ENCODE measurements at regions not wholly inside any gene's neighbourhood (a gene's known extent, or its start where the extent isn't known, plus 50 kb on each side); places are given as distances from the start of the nearest gene placed in this dataset.
"Not testable (repeated sequence)": the region's sequence is repeated elsewhere in the genome, so short reads cannot be mapped to it uniquely, and the experiment has no call there.

DNA sequence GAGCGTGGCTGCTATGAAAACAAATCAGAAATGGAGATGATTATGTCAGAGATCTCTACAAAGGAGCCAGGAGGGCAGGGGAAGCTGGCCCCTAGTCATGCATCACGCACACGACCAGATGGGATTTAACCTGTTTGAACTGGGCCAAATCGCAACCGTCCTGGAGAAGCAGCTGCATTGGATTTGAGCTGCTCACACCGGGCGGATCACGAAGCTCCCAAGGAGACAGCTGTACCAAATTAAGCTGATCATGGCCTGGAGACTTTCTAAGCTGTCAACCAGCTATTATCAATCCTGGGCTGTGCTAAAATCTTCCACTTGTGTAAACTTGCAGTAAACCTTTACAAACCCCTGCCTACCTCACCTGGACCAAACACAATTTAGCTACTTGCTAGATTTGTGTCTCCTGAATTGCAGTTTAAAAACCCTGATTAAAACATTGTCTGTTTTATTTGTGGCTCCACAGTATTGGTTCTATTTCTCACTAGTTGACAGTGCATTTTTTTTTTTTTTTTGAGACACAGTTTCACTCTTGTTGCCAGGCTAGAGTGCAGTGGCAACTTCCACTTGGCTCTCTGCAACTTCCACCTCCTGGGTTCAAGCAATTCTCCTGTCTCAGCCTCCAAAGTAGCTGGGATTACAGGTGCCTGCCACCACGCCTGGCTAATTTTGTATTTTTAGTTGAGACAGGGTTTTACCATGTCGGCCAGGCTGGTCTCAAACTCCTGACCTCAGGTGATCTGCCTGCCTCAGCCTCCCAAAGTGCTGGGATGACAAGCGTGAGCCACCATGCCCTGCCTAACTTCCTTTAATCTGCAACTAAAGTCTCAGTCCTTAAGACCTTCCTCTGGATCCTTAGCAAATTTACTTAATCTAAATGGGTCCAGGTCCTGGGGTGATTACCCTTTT, 98.3 kb upstream of the GRIN2A start:
- 0 to 81% (median 76%) methylated on average over 1 to 7 of the region's 11 CpGs; no CpG with 5 or more reads in 2 of the 10 experiments for WGBS, 10 experiments

DNA sequence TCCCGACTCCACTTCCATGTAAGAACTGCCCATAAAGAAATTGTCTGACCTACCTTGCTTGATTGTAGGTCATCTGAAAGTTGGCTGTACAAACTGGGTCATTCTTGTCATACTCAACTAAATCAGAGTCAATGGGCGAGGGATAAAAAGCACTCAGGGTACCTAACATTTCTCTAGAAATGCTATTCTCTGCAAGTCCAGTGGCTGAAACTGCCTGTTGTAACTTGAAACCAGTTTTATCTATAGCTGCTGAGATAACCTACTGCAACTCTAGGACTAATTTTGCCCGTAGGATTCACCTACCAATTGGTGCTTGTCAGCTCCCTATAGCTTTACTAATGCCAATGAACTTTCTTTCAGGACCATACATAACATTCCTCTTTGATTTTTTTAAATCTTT, 100.1 kb upstream of the GRIN2A start:
- in situ Hi-C loops (cut with MboI; ENCODE audit: low pct_unique_long_range_greater_than_20kb in 2 of 9, low sequenced_read_pairs in 9 of 9, unreplicated experiment in 9 of 9), result no loop called here
- no peak overlapping the region for H3K27ac ChIP-seq
- H3K4me3 ChIP-seq, result no peak overlapping the region
- H3K4me1 ChIP-seq (replicated peaks in 1 of 2), result no peaks in the 10 kb centered on the region
- WGBS, 10 experiments, result 0 to 100% (median 77%) methylated on average over 1 to 3 of the region's 3 CpGs; no CpG with 5 or more reads in 2 of the 10 experiments
- no peak for ATAC-seq (replicated peaks in 6 of 8)

More for the DNA sequence above, 98.3 kb upstream of the GRIN2A start:
- in situ Hi-C loops (cut with MboI; ENCODE audit: low pct_unique_long_range_greater_than_20kb in 2 of 9, low sequenced_read_pairs in 9 of 9, unreplicated experiment in 9 of 9), result no loop called here
- H3K4me1 ChIP-seq (replicated peaks in 1 of 2), result no peaks in the 10 kb centered on the region
- no peak overlapping the region for H3K4me3 ChIP-seq
- no peak overlapping the region for H3K27ac ChIP-seq
- ATAC-seq (replicated peaks in 6 of 8), result peak in 2 of 8 experiments; percentile 30 to 47

DNA sequence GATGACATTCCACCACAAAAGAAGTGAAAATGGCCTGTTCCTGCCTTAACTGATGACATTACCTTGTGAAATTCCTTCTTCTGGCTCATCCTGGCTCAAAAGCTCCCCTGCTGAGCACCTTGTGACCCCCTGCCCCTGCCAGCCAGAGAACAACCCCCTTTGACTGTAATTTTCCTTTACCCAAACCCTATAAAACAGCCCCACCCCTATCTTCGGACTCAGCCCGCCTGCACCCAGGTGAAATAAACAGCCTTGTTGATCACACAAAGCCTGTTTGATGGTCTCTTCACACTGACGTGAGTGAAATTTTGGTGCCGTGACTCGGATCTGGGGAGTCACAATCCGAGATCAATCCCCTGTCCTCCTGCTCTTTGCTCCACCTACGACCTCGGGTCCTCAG, 101.0 kb upstream of the GRIN2A start:
- H3K4me3 ChIP-seq; ATAC-seq (replicated peaks in 6 of 8); H3K27ac ChIP-seq; H3K4me1 ChIP-seq (replicated peaks in 1 of 2); in situ Hi-C loops (cut with MboI; ENCODE audit: low pct_unique_long_range_greater_than_20kb in 2 of 9, low sequenced_read_pairs in 9 of 9, unreplicated experiment in 9 of 9): not testable (repeated sequence)
- 0 to 95% (median 55%) methylated on average over 2 to 7 of the region's 8 CpGs; no CpG with 5 or more reads in 2 of the 10 experiments for WGBS, 10 experiments

DNA sequence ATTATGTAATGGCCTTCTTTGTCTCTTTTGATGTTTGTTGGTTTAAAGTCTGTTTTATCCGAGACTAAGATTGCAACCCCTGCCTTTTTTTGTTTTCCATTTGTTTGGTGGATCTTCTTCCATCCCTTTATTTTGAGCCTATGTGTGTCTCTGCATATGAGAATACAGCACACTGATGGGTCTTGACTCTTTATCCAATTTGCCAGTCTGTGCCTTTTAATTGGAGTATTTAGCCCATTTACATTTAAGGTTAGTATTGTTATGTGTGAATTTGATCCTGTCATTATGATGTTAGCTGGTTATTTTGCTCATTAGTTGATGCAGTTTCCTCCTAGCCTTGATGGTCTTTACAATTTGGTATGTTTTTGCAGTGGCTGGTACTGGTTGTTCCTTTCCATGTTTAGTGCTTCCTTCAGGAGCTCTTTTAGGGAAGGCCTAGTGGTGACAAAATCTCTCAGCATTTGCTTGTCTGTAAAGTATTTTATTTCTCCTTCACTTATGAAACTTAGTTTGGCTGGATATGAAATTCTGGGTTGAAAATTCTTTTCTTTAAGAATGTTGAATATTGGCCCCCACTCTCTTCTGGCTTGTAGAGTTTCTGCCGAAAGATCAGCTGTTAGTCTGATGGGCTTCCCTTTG, 95.3 kb upstream of the ATF7IP2 start:
- in situ Hi-C loops (cut with MboI; ENCODE audit: low pct_unique_long_range_greater_than_20kb in 2 of 9, low sequenced_read_pairs in 9 of 9, unreplicated experiment in 9 of 9); H3K4me1 ChIP-seq (replicated peaks in 1 of 2); ATAC-seq (replicated peaks in 6 of 8); H3K4me3 ChIP-seq; H3K27ac ChIP-seq: not testable (repeated sequence)
- WGBS, 10 experiments, result 20% methylated on average over 1 of the region's 2 CpGs; no CpG with 5 or more reads in 9 of the 10 experiments

DNA sequence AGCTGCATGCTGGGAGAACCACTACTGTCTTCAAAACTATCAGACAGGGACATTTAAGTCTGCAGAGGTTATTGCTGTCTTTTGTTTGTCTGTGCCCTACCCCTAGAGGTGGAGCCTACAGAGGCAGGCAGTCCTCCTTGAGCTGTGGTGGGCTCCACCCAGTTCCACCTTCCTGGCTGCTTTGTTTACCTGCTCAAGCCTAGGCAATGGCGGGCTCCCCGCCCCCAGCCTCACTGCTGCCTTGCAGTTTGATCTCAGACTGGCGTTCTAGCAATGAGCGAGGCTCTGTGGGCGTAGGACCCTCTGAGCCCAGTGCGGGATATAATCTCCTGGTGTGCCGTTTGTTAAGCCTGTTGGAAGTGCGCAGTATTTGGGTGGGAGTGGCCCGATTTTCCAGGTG, 93.7 kb upstream of the ATF7IP2 start:
- H3K27ac ChIP-seq; in situ Hi-C loops (cut with MboI; ENCODE audit: low pct_unique_long_range_greater_than_20kb in 2 of 9, low sequenced_read_pairs in 9 of 9, unreplicated experiment in 9 of 9); ATAC-seq (replicated peaks in 6 of 8); H3K4me3 ChIP-seq; H3K4me1 ChIP-seq (replicated peaks in 1 of 2): not testable (repeated sequence)
- 51 to 100% (median 96%) methylated on average over 1 to 5 of the region's 9 CpGs; no CpG with 5 or more reads in 6 of the 10 experiments for WGBS, 10 experiments

DNA sequence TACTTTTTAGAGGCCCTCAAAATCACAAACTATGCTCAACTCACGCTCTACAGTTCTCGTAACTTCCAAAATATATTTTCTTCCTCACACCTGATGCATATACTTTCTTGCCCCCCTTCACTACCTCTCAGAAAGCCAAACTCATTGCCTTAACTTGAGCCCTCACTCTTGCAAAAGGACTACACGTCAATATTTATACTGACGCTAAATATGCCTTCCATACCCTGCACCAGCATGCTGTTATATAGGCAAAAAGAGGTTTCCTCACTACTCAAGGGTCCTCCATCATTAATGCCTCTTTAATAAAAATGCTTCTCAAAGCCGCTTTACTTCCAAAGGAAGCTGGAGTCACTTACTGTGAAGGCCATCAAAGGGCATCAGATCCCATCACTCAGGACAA, 92.9 kb upstream of the ATF7IP2 start:
- ATAC-seq (replicated peaks in 6 of 8); H3K4me3 ChIP-seq; H3K27ac ChIP-seq; in situ Hi-C loops (cut with MboI; ENCODE audit: low pct_unique_long_range_greater_than_20kb in 2 of 9, low sequenced_read_pairs in 9 of 9, unreplicated experiment in 9 of 9); H3K4me1 ChIP-seq (replicated peaks in 1 of 2): not testable (repeated sequence)
- WGBS, 10 experiments, result 23 to 100% (median 79%) methylated on average over 1 to 5 of the region's 5 CpGs; no CpG with 5 or more reads in 2 of the 10 experiments

DNA sequence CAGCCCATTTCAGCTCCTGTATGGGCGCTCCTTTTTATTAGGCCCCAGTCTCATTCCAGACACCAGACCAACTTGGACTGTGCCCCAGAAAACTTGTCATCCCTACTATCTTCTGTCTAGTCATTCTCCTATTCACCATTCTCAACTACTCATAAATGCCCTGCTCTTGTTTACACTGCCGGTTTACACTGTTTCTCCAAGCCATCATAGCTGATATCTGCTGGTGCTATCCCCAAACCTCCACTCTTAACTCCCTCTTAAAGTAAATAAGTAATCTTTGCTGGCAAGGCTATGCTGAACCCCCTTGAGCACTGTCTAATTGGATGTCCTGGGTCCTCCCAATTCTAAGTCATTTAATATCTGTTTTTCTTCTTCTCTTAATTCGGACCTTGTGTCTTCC, 91.7 kb upstream of the ATF7IP2 start:
- peaks cover 2 to 13% of the 10 kb centered on the region in 2 donors for H3K4me1 ChIP-seq (replicated peaks in 1 of 2)
- in situ Hi-C loops (cut with MboI; ENCODE audit: low pct_unique_long_range_greater_than_20kb in 2 of 9, low sequenced_read_pairs in 9 of 9, unreplicated experiment in 9 of 9); H3K4me3 ChIP-seq; H3K27ac ChIP-seq; ATAC-seq (replicated peaks in 6 of 8): not testable (repeated sequence)
- 0 to 100% (median 80%) methylated on average over 1 to 2 of the region's 3 CpGs; no CpG with 5 or more reads in 3 of the 10 experiments for WGBS, 10 experiments

DNA sequence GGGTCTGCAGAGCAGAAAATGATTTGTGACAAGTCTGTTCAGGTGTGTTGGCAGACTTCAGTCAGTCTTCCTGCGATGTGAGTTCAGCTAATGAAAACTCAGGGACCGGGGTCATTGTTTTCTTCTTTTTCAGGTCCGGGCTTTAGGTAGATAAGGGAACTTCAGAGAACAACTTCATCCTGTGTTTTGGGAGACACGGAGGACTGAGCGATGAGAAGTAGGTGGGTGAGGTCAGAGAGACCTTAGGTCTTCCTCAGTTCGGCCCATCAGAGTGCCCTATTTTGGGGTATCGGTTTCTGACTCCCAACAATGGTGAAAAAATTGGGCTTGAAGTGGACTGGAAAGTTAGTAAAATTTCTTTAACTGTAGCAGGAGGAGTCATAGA, 88.9 kb upstream of the ATF7IP2 start:
- in situ Hi-C loops (cut with MboI; ENCODE audit: low pct_unique_long_range_greater_than_20kb in 2 of 9, low sequenced_read_pairs in 9 of 9, unreplicated experiment in 9 of 9), result no loop called here
- ATAC-seq (replicated peaks in 6 of 8), result no peak
- H3K4me1 ChIP-seq (replicated peaks in 1 of 2), result peaks cover 2 to 13% of the 10 kb centered on the region in 2 donors
- H3K27ac ChIP-seq, result no peak overlapping the region
- no peak overlapping the region for H3K4me3 ChIP-seq
- WGBS, 10 experiments, result 40 to 100% (median 94%) methylated on average over 2 to 6 of the region's 7 CpGs; no CpG with 5 or more reads in 5 of the 10 experiments

DNA sequence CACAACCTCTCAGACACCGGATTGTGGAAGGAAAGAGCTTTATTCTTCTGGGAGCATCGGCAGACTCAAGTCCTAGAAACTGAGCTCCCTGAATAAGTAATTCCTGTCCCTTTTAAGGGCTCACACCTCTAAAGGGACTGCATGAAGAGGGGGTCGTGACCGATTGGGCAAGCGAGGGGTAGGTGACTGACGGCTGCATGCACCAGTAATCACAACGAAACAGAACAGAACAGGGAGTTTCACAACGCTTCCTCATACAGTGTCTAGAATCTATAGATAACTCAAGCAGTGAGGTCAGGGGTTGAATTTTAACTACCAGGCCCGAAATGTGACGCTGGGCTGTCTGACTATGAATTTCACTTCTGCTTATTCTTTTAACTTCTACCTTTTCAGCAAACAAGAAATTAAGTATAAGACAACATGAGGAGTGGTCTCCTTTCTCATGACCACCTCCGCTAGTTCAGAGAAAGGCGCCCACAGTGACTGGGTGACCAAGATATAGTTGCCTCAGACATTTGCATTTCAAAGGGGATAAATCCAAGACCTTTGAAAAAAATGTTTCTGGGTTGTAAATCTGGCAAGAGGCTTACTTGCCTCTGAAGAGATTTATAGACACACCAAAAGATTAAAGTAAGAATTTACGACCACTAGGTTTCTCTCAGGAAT, 88.4 kb upstream of the ATF7IP2 start:
- Histone ChIP-seq H3K4me1 (replicated peaks in 1 of 2) (peaks cover 2 to 13% of the 10 kb centered on the region in 2 donors), H3K27ac (no peak overlapping the region), H3K4me3 (no peak overlapping the region)
- 0 to 72% (median 26%) methylated on average over 1 to 13 of the region's 13 CpGs for WGBS, 10 experiments
- ATAC-seq (replicated peaks in 6 of 8), result peak in 1 of 8 experiments; percentile 35
- in situ Hi-C loops (cut with MboI; ENCODE audit: low pct_unique_long_range_greater_than_20kb in 2 of 9, low sequenced_read_pairs in 9 of 9, unreplicated experiment in 9 of 9), result no loop called here

DNA sequence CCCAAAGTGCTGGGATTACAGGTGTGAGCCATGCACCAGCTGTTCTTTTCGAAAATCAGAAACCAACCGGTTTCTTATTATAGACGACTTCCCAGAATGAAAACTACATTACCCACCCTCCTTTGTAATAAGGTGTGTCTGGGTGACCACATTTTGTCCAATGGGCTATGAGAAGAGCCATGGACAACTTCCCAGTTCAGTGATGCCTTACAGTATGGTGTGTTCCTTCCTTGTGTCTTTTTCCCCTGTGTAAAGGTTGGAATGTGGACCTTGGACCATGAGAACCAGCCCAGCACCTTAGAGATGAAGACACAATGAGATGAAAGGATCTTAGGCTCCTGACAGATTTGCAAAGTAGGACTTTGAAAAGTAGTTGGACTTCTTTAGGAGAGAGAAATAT, 85.0 kb upstream of the ATF7IP2 start:
- no peak for ATAC-seq (replicated peaks in 6 of 8)
- WGBS, 10 experiments, result 13 to 94% (median 40%) methylated on average over 1 to 3 of the region's 3 CpGs; no CpG with 5 or more reads in 7 of the 10 experiments
- Histone ChIP-seq H3K4me3 (no peak overlapping the region), H3K4me1 (replicated peaks in 1 of 2) (peaks cover 2 to 13% of the 10 kb centered on the region in 2 donors), H3K27ac (no peak overlapping the region)
- in situ Hi-C loops (cut with MboI; ENCODE audit: low pct_unique_long_range_greater_than_20kb in 2 of 9, low sequenced_read_pairs in 9 of 9, unreplicated experiment in 9 of 9), result no loop called here

DNA sequence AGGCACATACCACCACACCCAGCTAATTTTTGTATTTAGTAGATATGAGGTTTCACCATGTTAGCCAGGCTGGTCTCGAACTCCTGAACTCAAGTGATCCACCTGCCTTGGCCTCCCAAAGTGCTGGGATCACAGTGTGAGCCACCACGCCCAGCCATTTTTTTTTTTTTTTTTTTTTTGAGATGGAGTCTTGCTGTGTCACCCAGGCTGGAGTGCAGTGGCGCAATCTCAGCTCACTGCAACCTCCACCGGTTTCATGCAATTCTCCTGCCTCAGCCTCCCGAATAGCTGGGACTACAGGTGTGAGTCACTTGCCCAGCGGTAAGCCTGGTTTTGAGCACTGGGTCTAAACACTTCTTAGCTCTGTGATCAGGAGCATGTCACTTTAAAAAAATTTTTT, 84.3 kb upstream of the ATF7IP2 start:
- H3K4me1 ChIP-seq (replicated peaks in 1 of 2), result peaks cover 2 to 13% of the 10 kb centered on the region in 2 donors
- H3K27ac ChIP-seq; in situ Hi-C loops (cut with MboI; ENCODE audit: low pct_unique_long_range_greater_than_20kb in 2 of 9, low sequenced_read_pairs in 9 of 9, unreplicated experiment in 9 of 9); H3K4me3 ChIP-seq; ATAC-seq (replicated peaks in 6 of 8): not testable (repeated sequence)
- 49 to 100% (median 100%) methylated on average over 1 to 4 of the region's 6 CpGs; no CpG with 5 or more reads in 5 of the 10 experiments for WGBS, 10 experiments

DNA sequence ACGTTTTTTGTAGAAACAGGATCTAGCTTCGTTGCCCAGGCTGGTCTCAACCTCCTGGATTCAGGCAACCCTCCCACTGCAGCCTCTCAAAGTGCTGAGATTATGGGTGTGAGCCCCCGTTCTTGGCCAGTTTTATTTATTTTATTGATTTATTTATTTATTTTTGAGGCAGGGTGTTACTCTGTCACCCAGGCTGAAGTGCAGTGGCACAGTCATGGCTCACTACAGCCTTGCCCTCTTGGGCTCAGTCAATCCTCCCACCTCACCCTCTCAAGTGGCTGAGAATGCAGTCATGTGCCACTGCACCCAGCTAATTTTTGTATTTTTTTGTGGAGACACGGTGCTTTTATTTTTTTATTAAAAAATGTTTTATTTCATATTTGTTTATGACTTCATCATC, 79.9 kb upstream of the ATF7IP2 start:
- in situ Hi-C loops (cut with MboI; ENCODE audit: low pct_unique_long_range_greater_than_20kb in 2 of 9, low sequenced_read_pairs in 9 of 9, unreplicated experiment in 9 of 9), result no loop called here
- Histone ChIP-seq H3K27ac (no peak overlapping the region), H3K4me3 (no peak overlapping the region), H3K4me1 (replicated peaks in 1 of 2) (no peaks in the 10 kb centered on the region)
- no peak for ATAC-seq (replicated peaks in 6 of 8)
- 10 to 100% (median 83%) methylated on average over 1 to 3 of the region's 4 CpGs; no CpG with 5 or more reads in 1 of the 10 experiments for WGBS, 10 experiments
